Right cardiac atrium (tissue), 5 donors: ENCODE measurements at regions not wholly inside any gene's neighbourhood (a gene's known extent, or its start where the extent isn't known, plus 50 kb on each side); places are given as distances from the start of the nearest gene placed in this dataset.

Experiments used
- ATAC-seq, 2 donors: fragments of 200-7000 bp; cut with Tn5 transposase; one replicate each; pipeline versions ENCODE4 v1.8.0 to v1.9.1; 2020; ENCODE audit warnings: moderate library complexity in 2 of 2, mild to moderate bottlenecking in 1 of 2
- DNase-seq, 3 donors: peaks; one replicate each; pipeline ENCODE4 v3.0.0-alpha.2; 2020
- H3K27ac ChIP-seq: one replicate; pipeline ENCODE4 v1.5.1; 2013; ENCODE audit warnings: mild to moderate bottlenecking, low read length, control low read depth, moderate library complexity
- H3K27me3 ChIP-seq: one replicate; pipeline ENCODE4 v1.6.1; 2013; ENCODE audit not compliant: control insufficient read depth, insufficient read depth
- H3K4me1 ChIP-seq: one replicate; pipeline ENCODE4 v1.6.1; 2013; ENCODE audit warnings: low read length; ENCODE audit not compliant: control insufficient read depth, insufficient read depth
- H3K4me3 ChIP-seq: one replicate; pipeline ENCODE4 v1.5.1; 2013; ENCODE audit warnings: low read length, control low read depth
- H3K9me3 ChIP-seq: one replicate; pipeline ENCODE4 v1.6.1; 2013; ENCODE audit warnings: low read length; ENCODE audit not compliant: control insufficient read depth
- WGBS: extraction: QIAGEN DNeasy Blood & Tissue Kit; methylation state at CpG from one replicate; pipeline ENCODE4 v1.1.7; 2013; 5-methylcytosine and 5-hydroxymethylcytosine counted together
- intact Hi-C, 4 donors: fragments of 100-400 bp; cut with DNase I; formaldehyde crosslinking; loops; one replicate each; pipeline versions ENCODE4 v1.11.0 to v1.14.0; 2022 to 2023
- donor health status: healthy with polysubstance abuse.
- donor health status: DM: no; HTN: yes; CAD: no.
- donor health status: DM: no; HTN: no; CAD: no.
- donor health status: DM: no; HTN: yes; CAD: no; lungs with severe emphysema.
- donor health status: DM: yes; HTN: yes; CAD: no.

DNA sequence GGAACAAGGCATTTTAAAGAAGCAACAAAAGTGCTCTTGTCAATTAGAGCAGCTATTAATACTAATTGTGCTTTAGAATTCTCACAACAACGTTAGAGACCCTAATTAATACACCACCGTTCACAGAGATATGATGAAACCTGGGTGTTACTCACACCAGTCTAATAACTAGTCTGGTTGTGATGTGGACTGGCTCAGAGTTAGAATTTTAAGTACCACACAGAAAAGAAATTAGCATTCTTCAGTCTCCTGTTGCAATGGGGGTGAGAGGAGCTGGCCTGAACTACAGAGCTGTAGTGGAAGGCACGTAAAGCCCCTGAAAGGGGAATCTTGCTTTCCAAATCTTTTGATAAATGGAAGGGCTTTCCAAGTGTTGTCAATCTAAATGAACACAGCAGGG lies 240.8 kb upstream of the TOX3 start:
- WGBS = 58% methylated on average over 3 of the region's 3 CpGs
- H3K4me3 ChIP-seq = no peak overlapping the region
- intact Hi-C loops = no loop called here
- no peak for DNase-seq
- H3K9me3 ChIP-seq = no peaks in the 10 kb centered on the region
- H3K4me1 ChIP-seq = no peaks in the 10 kb centered on the region
- no peak overlapping the region for H3K27ac ChIP-seq
- no peak for ATAC-seq
- no peaks in the 10 kb centered on the region for H3K27me3 ChIP-seq

GRCh38 chr16:52786091-52786490 lies 239.1 kb upstream of the TOX3 start:
- H3K4me1 ChIP-seq = no peaks in the 10 kb centered on the region
- intact Hi-C loops = no loop called here
- no peak overlapping the region for H3K4me3 ChIP-seq
- WGBS = 40% methylated on average over 3 of the region's 3 CpGs
- no peak for ATAC-seq
- H3K27ac ChIP-seq = no peak overlapping the region
- no peaks in the 10 kb centered on the region for H3K27me3 ChIP-seq
- DNase-seq = no peak
- no peaks in the 10 kb centered on the region for H3K9me3 ChIP-seq

- Histone ChIP-seq H3K27ac (no peak overlapping the region), H3K4me1 (no peaks in the 10 kb centered on the region), H3K4me3 (no peak overlapping the region), H3K27me3 (no peaks in the 10 kb centered on the region), H3K9me3 (no peaks in the 10 kb centered on the region)
- ATAC-seq (no peak), DNase-seq (no peak)
- WGBS = 85% methylated on average over 4 of the region's 4 CpGs
- intact Hi-C loops = no loop called here
These were observed 238.7 kb upstream of the TOX3 start for GRCh38 chr16:52785653-52786052.

DNA sequence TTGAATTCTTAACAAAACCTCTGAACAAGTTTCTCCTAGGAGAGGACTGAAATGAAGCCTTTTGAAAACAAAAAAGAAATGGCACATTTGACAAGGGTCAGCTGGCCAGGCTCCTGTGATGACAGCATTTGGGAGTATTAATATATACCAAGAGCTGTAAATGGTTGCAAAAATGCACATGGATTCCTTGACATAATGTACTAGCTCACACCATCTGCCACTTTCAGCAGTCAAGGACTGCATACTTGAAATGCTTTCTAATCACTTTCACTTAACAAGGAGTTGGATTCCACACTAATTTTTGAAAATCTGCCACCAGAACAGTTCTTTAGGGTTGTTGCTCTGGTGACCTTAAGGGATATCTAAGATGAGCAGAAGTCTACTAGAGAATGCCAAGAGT lies 236.7 kb upstream of the TOX3 start:
- no peaks in the 10 kb centered on the region for H3K27me3 ChIP-seq
- H3K9me3 ChIP-seq = no peaks in the 10 kb centered on the region
- no peak overlapping the region for H3K27ac ChIP-seq
- no peak for ATAC-seq
- H3K4me3 ChIP-seq = no peak overlapping the region
- intact Hi-C loops = no loop called here
- no peaks in the 10 kb centered on the region for H3K4me1 ChIP-seq
- no peak for DNase-seq

DNA sequence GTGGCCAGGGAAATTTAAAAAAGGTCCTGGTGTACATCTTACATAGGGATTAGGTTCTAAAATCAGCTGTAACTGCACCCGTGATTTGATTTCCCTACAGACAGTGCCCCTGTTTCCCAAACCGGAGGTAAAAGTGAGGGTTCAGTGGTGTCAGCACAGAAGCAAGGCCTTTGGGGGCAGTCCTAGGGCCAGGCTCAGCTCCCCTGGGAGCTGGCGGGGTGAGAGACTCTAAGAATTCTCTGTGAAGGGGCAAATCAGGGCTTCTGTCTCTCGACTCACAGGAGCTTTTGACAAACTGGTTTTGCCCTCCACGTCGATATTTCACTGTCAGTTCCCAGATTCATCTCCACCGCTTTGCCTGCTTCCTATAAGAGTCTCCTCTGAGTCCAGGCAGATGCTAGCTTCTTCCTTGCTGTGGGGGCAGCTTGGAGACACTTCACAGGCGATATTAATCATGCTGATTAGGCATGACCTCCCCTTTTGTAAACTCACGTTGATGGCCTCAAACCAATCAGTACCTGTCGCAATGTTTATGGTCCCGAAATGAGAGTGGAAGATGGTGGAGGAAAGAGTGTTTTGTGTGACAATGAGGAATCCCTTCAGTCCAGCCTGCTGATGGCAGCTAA lies 234.2 kb upstream of the TOX3 start:
- no peaks in the 10 kb centered on the region for H3K27me3 ChIP-seq
- intact Hi-C loops = no loop called here
- no peaks in the 10 kb centered on the region for H3K4me1 ChIP-seq
- ATAC-seq = no peak
- no peaks in the 10 kb centered on the region for H3K9me3 ChIP-seq
- H3K27ac ChIP-seq = no peak overlapping the region
- no peak overlapping the region for H3K4me3 ChIP-seq
- no peak for DNase-seq
- 72% methylated on average over 11 of the region's 11 CpGs for WGBS

GRCh38 chr16:52773026-52773425 lies 226.1 kb upstream of the TOX3 start:
- 61% methylated on average over 1 of the region's 1 CpG for WGBS
- intact Hi-C loops = no loop called here
- H3K4me1 ChIP-seq = no peaks in the 10 kb centered on the region
- ATAC-seq (no peak), DNase-seq (no peak)
- no peaks in the 10 kb centered on the region for H3K27me3 ChIP-seq
- no peak overlapping the region for H3K27ac ChIP-seq
- no peaks in the 10 kb centered on the region for H3K9me3 ChIP-seq
- H3K4me3 ChIP-seq = no peak overlapping the region

- 75% methylated on average over 4 of the region's 4 CpGs for WGBS
- no peak for ATAC-seq
- H3K4me3 ChIP-seq = no peak overlapping the region
- no peaks in the 10 kb centered on the region for H3K9me3 ChIP-seq
- no peak for DNase-seq
- H3K27me3 ChIP-seq = no peaks in the 10 kb centered on the region
- H3K27ac ChIP-seq = no peak overlapping the region
- intact Hi-C loops = no loop called here
- H3K4me1 ChIP-seq = no peaks in the 10 kb centered on the region
These were observed 223.9 kb upstream of the TOX3 start for GRCh38 chr16:52770828-52771227.

DNA sequence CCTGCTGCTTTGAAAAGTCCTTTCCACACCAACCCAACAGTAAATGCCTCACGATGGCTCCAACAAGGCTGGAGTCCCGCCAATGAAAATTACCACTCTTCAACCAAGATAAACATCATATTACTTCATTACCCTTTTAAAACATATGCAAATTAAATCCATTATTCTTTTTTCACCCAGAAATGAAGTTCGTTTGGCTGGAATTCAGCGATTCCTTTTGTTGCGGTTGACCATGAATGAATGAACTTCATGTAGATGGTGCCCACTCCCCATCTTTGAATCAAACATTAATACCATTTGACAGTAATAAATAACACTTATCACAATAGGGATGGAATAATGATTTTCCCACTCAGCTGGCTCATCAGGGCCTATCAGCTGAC lies 211.5 kb upstream of the TOX3 start:
- no peaks in the 10 kb centered on the region for H3K27me3 ChIP-seq
- ATAC-seq = no peak
- WGBS = 89% methylated on average over 5 of the region's 5 CpGs

DNA sequence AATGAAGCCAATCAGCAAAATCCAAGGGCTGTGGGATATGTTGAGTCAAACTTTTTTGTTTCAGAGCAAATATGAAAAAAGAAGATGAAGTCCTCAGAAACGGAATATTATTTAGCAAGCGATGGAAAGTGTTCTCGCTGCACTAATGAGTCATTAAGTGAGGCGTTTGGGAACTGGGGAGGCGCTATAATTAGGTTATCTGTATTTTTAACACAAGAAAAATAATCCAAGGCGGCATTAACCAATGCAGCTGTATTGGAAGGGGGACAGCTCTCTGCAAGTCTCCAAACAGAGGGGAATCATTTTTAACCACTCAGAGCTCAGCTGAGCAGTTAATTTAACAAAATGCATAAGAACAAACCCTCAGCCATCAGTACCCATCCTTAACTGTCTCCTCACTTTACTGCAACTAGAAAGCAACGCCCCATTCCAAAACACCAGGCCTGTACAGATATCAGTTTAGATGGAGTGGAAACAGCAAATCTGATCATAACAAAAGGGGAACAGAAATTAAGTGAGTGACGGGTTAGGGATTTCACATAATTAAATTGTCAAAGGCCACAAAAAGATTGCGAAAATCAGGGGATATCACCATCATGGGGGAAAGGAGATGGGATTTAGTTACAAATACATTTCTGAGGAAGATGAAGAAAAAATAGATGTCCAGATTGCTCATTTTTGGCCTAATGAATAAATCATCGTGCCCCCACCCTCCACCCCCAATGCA lies 211.0 kb upstream of the TOX3 start:
- ATAC-seq (no peak), DNase-seq (no peak)
- Histone ChIP-seq H3K4me1 (no peaks in the 10 kb centered on the region), H3K27me3 (no peaks in the 10 kb centered on the region), H3K9me3 (no peaks in the 10 kb centered on the region), H3K4me3 (no peak overlapping the region), H3K27ac (no peak overlapping the region)
- 73% methylated on average over 10 of the region's 10 CpGs for whole genome bisulfite sequencing
- intact Hi-C loops = no loop called here

More for the DNA sequence above, 211.5 kb upstream of the TOX3 start:
- H3K4me1 ChIP-seq = no peaks in the 10 kb centered on the region
- H3K4me3 ChIP-seq = no peak overlapping the region
- H3K27ac ChIP-seq = no peak overlapping the region
- intact Hi-C loops = no loop called here
- no peak for DNase-seq
- no peaks in the 10 kb centered on the region for H3K9me3 ChIP-seq

DNA sequence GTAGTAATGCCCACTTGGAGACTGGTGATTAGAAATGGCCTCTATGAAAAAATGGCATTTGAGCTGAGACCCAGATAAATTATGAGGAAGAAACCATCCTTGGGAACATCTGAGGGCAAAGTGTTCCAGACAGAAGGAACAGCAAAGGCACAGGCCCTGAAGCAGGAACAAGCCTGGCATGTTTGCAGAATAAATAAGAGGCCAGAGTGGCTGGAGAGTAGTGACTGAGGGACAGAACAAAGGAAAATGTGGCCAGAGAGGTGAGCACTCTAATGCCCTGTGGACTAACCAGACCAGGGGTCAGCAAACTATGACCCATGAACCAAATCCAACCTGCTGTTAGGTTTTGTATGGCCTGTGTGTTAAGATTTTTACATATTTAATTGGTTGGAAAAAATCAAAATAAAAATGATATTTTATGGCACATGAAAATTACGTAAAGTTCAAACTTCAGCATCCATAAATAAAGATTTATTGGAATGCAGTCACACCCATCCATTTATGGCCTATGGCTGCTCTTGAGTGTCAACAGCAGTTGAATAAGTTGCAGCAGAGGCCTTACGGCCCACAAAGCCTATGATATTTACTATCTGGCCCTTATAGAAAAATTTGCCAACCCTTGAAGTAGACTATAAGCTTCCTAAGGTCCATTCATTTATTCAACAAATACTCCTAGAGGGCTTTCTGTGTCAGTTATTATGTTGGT lies 210.0 kb upstream of the TOX3 start:
- DNase-seq (no peak), ATAC-seq (no peak)
- no peaks in the 10 kb centered on the region for H3K4me1 ChIP-seq
- 90% methylated on average over 2 of the region's 2 CpGs for WGBS
- no peak overlapping the region for H3K27ac ChIP-seq
- intact Hi-C loops = no loop called here
- no peaks in the 10 kb centered on the region for H3K27me3 ChIP-seq
- H3K9me3 ChIP-seq = no peaks in the 10 kb centered on the region
- H3K4me3 ChIP-seq = no peak overlapping the region

DNA sequence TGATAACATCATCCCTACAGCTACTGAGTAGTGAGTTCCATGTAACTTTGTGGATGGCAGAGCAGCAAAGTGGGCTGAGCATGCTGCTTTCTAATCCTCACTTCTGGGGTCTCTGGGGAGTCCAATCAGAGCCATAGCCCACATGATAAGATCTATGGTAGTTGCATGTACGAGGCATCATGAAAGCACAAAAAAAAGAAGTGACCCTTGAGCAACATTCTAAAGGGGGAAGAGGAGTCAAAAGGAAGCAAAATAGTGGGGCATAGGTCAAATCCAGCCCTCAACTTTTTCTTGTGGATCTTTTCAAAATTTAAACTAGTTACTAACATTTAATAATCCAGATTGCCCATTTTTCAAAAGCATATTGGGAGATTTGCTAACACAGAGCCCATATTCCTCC lies 208.5 kb upstream of the TOX3 start:
- no peaks in the 10 kb centered on the region for H3K9me3 ChIP-seq
- H3K27me3 ChIP-seq = no peaks in the 10 kb centered on the region
- DNase-seq (no peak), ATAC-seq (no peak)
- intact Hi-C loops = no loop called here
- WGBS = 44% methylated on average over 1 of the region's 1 CpG
- H3K4me1 ChIP-seq = no peaks in the 10 kb centered on the region
- no peak overlapping the region for H3K4me3 ChIP-seq
- no peak overlapping the region for H3K27ac ChIP-seq
